CD4-positive, alpha-beta T cell (primary cell): ENCODE measurements at regions not wholly inside any gene's neighbourhood (a gene's known extent, or its start where the extent isn't known, plus 50 kb on each side); places are given as distances from the start of the nearest gene placed in this dataset.

ENCODE experiments used
- ATAC-seq: fragments of 200-7000 bp; cut with Tn5 transposase; one replicate; pipeline ENCODE4 v1.10.0; 2022; ENCODE audit warnings: mild to moderate bottlenecking; ENCODE audit not compliant: poor library complexity
- CTCF ChIA-PET: fragments of 350-600 bp; sonication (Branson Sonifier 250); formaldehyde crosslinking; loops from one replicate; lab custom pipeline; 2021; ENCODE audit warnings: antibody characterized with exemption, inconsistent platforms; lab: Charles Lee
- POLR2A ChIA-PET: fragments of 350-600 bp; sonication (Branson Sonifier 250); formaldehyde crosslinking; loops from one replicate; lab custom pipeline; 2021; ENCODE audit warnings: antibody characterized with exemption, inconsistent platforms; lab: Charles Lee
- DNase-seq, 14 experiments: peaks; one replicate each; pipeline ENCODE4 v3.0.0-alpha.2; 2013 to 2020; ENCODE audit warnings: mixed read lengths in 2 of 14
- H3K27ac ChIP-seq, 2 donors: one replicate each; pipeline versions ENCODE4 v1.5.1 to v1.7.0; 2013; ENCODE audit warnings: low read length in 2 of 2, low read depth in 1 of 2, mild to moderate bottlenecking in 1 of 2
- H3K27me3 ChIP-seq, 2 experiments: 1 replicate in 1 of 2; 2 replicates in 1 of 2; pipeline versions ENCODE4 v1.6.1 to v1.7.0; 2013; ENCODE audit warnings: low read length in 2 of 2, control low read depth in 1 of 2, mild to moderate bottlenecking in 1 of 2, moderate library complexity in 1 of 2; ENCODE audit not compliant: insufficient read depth in 2 of 2, control insufficient read depth in 1 of 2
- H3K36me3 ChIP-seq: one replicate; pipeline ENCODE4 v1.6.1; 2013; ENCODE audit warnings: low read length, control low read depth; ENCODE audit not compliant: insufficient read depth
- H3K4me1 ChIP-seq: one replicate; pipeline ENCODE4 v1.6.1; 2013; ENCODE audit warnings: low read length, control low read depth; ENCODE audit not compliant: insufficient read depth
- H3K4me3 ChIP-seq: one replicate; pipeline ENCODE4 v1.5.1; 2013; ENCODE audit warnings: mild to moderate bottlenecking, low read length, moderate library complexity
- H3K9me3 ChIP-seq, 2 experiments: 1 replicate in 1 of 2; 2 replicates in 1 of 2; pipeline versions ENCODE4 v1.6.1 to v1.7.0; 2013; ENCODE audit warnings: low read length in 2 of 2, mild to moderate bottlenecking in 2 of 2, control low read depth in 1 of 2, moderate library complexity in 1 of 2; ENCODE audit not compliant: control insufficient read depth in 1 of 2, insufficient read depth in 1 of 2
- H3K27ac Mint-ChIP-seq: one replicate; pipeline ENCODE4 v1.8.0; 2020; ENCODE audit warnings: mixed read lengths
- H3K27me3 Mint-ChIP-seq: one replicate; pipeline ENCODE4 v1.8.0; 2021; ENCODE audit warnings: mixed read lengths
- H3K36me3 Mint-ChIP-seq: one replicate; pipeline ENCODE4 v1.8.0; 2021; ENCODE audit warnings: low read depth, mixed read lengths
- H3K4me1 Mint-ChIP-seq: one replicate; pipeline ENCODE4 v1.8.0; 2021; ENCODE audit warnings: low read depth, mixed read lengths
- H3K4me3 Mint-ChIP-seq: one replicate; pipeline ENCODE4 v1.8.0; 2020; ENCODE audit warnings: mild to moderate bottlenecking, mixed read lengths
- H3K9me3 Mint-ChIP-seq: one replicate; pipeline ENCODE4 v1.8.0; 2020; ENCODE audit warnings: mixed read lengths
- intact Hi-C, 2 experiments: fragments of 100-400 bp; cut with DNase I in 1 of 2; cut with micrococcal nuclease in 1 of 2; formaldehyde crosslinking; loops; one replicate each; pipeline versions ENCODE4 v1.15.1 to v1.9.0; 2023 to 2025; cut with DNase I, micrococcal nuclease
- TF ChIP-seq, protein P1 (sequence below): fragments of 200-600 bp; IDR thresholded peaks from one replicate; pipeline ENCODE4 v1.8.0; 2022; ENCODE audit warnings: antibody characterized with exemption, mild to moderate bottlenecking

DNA sequence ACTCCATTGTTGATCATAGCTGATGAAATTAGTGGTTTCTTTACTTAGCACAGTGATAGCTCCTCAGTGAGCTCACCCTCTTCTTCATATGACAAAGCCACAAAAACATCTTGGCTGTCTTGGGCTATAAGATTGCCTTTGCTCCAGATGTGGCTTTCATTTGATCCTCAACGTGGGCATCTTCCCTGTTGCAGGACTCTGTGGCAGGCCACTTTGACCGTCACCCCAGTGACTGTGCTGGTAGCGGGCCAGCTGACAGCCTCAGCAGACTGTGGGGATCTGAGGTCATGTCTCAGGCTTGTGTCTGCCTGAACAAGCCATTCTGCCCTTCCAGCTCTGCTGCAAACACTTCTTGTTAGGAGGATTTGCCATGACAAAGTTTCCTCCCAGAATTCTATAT lies 422.2 kb downstream of the NR2F1-AS1 start:
- Mint-ChIP-seq H3K4me3 (no peak overlapping the region), H3K36me3 (no peaks in the 10 kb centered on the region), H3K9me3 (no peaks in the 10 kb centered on the region), H3K4me1 (no peaks in the 10 kb centered on the region), H3K27ac (no peak overlapping the region), H3K27me3 (no peaks in the 10 kb centered on the region)
- TF ChIP-seq, protein P1, sequence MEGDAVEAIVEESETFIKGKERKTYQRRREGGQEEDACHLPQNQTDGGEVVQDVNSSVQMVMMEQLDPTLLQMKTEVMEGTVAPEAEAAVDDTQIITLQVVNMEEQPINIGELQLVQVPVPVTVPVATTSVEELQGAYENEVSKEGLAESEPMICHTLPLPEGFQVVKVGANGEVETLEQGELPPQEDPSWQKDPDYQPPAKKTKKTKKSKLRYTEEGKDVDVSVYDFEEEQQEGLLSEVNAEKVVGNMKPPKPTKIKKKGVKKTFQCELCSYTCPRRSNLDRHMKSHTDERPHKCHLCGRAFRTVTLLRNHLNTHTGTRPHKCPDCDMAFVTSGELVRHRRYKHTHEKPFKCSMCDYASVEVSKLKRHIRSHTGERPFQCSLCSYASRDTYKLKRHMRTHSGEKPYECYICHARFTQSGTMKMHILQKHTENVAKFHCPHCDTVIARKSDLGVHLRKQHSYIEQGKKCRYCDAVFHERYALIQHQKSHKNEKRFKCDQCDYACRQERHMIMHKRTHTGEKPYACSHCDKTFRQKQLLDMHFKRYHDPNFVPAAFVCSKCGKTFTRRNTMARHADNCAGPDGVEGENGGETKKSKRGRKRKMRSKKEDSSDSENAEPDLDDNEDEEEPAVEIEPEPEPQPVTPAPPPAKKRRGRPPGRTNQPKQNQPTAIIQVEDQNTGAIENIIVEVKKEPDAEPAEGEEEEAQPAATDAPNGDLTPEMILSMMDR = no peak
- no peaks in the 10 kb centered on the region for H3K27me3 ChIP-seq
- no peaks in the 10 kb centered on the region for H3K4me1 ChIP-seq
- H3K9me3 ChIP-seq = no peaks in the 10 kb centered on the region
- H3K4me3 ChIP-seq = no peak overlapping the region
- H3K36me3 ChIP-seq = no peaks in the 10 kb centered on the region
- ChIA-PET POLR2A (no interaction called here), CTCF (no interaction called here)
- ATAC-seq (no peak), DNase-seq (no peak)
- H3K27ac ChIP-seq = no peak overlapping the region
- intact Hi-C loops = no loop called here

DNA sequence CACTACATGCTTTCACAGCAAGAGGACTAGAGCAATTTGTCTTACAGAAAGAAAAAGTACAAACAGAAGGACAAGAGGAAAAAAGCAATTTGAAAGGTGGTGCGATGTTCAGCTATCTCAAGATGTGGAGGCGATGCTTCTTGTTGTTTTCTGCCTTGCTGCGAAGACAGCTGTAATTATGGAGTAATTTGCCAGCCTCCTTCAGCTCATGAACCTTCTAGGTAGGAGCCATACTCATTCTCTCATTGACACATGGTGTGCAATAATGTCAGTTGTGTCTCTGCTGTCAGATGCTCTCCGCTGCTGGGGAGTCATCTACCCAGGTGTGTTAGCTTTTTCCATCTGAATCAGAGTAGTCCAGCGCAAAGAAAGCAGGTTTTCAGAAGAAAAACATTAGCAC lies 424.5 kb downstream of the NR2F1-AS1 start:
- H3K36me3 Mint-ChIP-seq = no peaks in the 10 kb centered on the region
- no peaks in the 10 kb centered on the region for H3K4me1 Mint-ChIP-seq
- ChIA-PET CTCF (no interaction called here), POLR2A (no interaction called here)
- DNase-seq = no peak
- no peaks in the 10 kb centered on the region for H3K27me3 Mint-ChIP-seq
- no peak for ATAC-seq
- no peak overlapping the region for H3K27ac Mint-ChIP-seq
- no peaks in the 10 kb centered on the region for H3K36me3 ChIP-seq
- H3K9me3 ChIP-seq = no peaks in the 10 kb centered on the region
- no peaks in the 10 kb centered on the region for H3K27me3 ChIP-seq
- no peaks in the 10 kb centered on the region for H3K9me3 Mint-ChIP-seq
- intact Hi-C loops = no loop called here
- no peaks in the 10 kb centered on the region for H3K4me1 ChIP-seq
- no peak overlapping the region for H3K27ac ChIP-seq
- TF ChIP-seq, protein P1 = no peak
- no peak overlapping the region for H3K4me3 ChIP-seq
- no peak overlapping the region for H3K4me3 Mint-ChIP-seq

DNA sequence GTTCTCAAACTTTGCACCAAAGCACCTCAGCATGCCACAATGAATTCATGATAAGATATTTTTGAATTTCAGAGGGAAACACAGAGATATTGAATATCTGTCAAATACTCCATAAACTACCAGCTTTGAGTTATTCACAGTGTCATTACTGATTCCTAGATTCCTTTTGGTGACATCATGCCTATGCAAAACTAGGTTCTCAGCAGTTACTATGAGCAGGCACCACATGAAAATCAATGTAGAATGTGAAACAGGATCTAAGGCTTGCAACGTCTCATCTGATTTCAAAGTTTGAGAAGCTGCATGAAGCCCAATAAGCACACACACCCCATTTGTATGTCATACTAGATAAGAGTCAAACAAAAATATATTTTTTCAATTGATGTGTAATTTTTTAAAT lies 426.5 kb downstream of the NR2F1-AS1 start:
- Mint-ChIP-seq H3K27me3 (no peaks in the 10 kb centered on the region), H3K27ac (no peak overlapping the region), H3K36me3 (no peaks in the 10 kb centered on the region), H3K4me1 (no peaks in the 10 kb centered on the region), H3K9me3 (no peaks in the 10 kb centered on the region), H3K4me3 (no peak overlapping the region)
- ATAC-seq = no peak
- H3K27ac ChIP-seq = no peak overlapping the region
- TF ChIP-seq, protein P1 = no peak
- POLR2A ChIA-PET = no interaction called here
- intact Hi-C loops = no loop called here
- CTCF ChIA-PET = no interaction called here
- no peak overlapping the region for H3K4me3 ChIP-seq
- DNase-seq = no peak
- H3K4me1 ChIP-seq = no peaks in the 10 kb centered on the region
- H3K36me3 ChIP-seq = no peaks in the 10 kb centered on the region
- H3K27me3 ChIP-seq = no peaks in the 10 kb centered on the region
- no peaks in the 10 kb centered on the region for H3K9me3 ChIP-seq
